Esophagus squamous epithelium (tissue), 5 donors: ENCODE measurements at regions not wholly inside any gene's neighbourhood (a gene's known extent, or its start where the extent isn't known, plus 50 kb on each side); places are given as distances from the start of the nearest gene placed in this dataset.
"Not testable (repeated sequence)": the region's sequence is repeated elsewhere in the genome, so short reads cannot be mapped to it uniquely, and the experiment has no call there.

Experiments used
- DNase-seq: peaks from one replicate; lab custom pipeline; 2025; lab: John Stamatoyannopoulos, UW
- H3K27ac ChIP-seq, 4 donors: fragments of 200-600 bp; sonication (generic); one replicate each; pipeline ENCODE4 v1.5.1; 2016 to 2019; ENCODE audit warnings: mild to moderate bottlenecking in 1 of 4
- H3K27me3 ChIP-seq, 4 donors: fragments of 200-600 bp; sonication (generic); 1 replicate in 3 of 4; 2 replicates in 1 of 4; pipeline versions ENCODE4 v1.5.1 to v1.6.0; 2017 to 2021; ENCODE audit warnings: antibody characterized with exemption in 1 of 4
- H3K36me3 ChIP-seq, 3 donors: fragments of 200-600 bp; sonication (generic); one replicate each; pipeline ENCODE4 v1.5.1; 2016 to 2019
- H3K4me1 ChIP-seq, 3 donors: fragments of 200-600 bp; sonication (generic); one replicate each; pipeline ENCODE4 v1.5.1; 2017 to 2019
- H3K4me3 ChIP-seq, 4 donors: fragments of 200-600 bp; sonication (generic); 1 replicate in 3 of 4; 2 replicates in 1 of 4; pipeline ENCODE4 v1.5.1; 2016 to 2019; ENCODE audit warnings: mild to moderate bottlenecking in 2 of 4, moderate library complexity in 1 of 4
- H3K9me3 ChIP-seq, 3 donors: fragments of 200-600 bp; sonication (generic); one replicate each; pipeline ENCODE4 v1.5.1; 2016 to 2019
- CTCF ChIP-seq, 6 experiments: fragments of 450-650 bp in 4 of 6; fragments of 200-600 bp in 2 of 6; sonication (generic) in 2 of 6; IDR thresholded peaks; one replicate each; pipeline ENCODE4 v1.5.1; 2016 to 2019; ENCODE audit warnings: antibody characterized with exemption in 6 of 6, mild to moderate bottlenecking in 4 of 6, moderate library complexity in 4 of 6
- POLR2A ChIP-seq, 4 donors: fragments of 450-650 bp; IDR thresholded peaks; one replicate each; pipeline ENCODE4 v1.6.1; 2017; ENCODE audit warnings: antibody characterized with exemption in 4 of 4, mild to moderate bottlenecking in 4 of 4, moderate library complexity in 3 of 4
- WGBS, 2 donors: methylation state at CpG; one replicate each; pipeline ENCODE4 v1.1.5; 2018; 5-methylcytosine and 5-hydroxymethylcytosine counted together
- intact Hi-C: fragments of 100-400 bp; cut with DNase I; formaldehyde crosslinking; loops from one replicate; pipeline ENCODE4 v1.15.0; 2022
- donor health status: DM: yes; HTN: yes; CAD: no.

- no peak for DNase-seq
- TF ChIP-seq CTCF (IDR thresholded peaks at IDR 0.05) (no peak), POLR2A (IDR thresholded peaks at IDR 0.05) (no peak)
- H3K9me3 ChIP-seq: no peaks in the 10 kb centered on the region
- no peak overlapping the region for H3K4me3 ChIP-seq
- H3K27ac ChIP-seq: peak overlapping the region in 2 of 4 donors; percentile 56 to 68
- intact Hi-C loops: no loop called here
- peaks cover 0 to 22% (median 0%) of the 10 kb centered on the region in 3 donors for H3K4me1 ChIP-seq
- no peaks in the 10 kb centered on the region for H3K36me3 ChIP-seq
- 85 to 93% methylated on average over 4 of the region's 4 CpGs for WGBS, 2 donors
- no peaks in the 10 kb centered on the region for H3K27me3 ChIP-seq
Observed at GRCh38 chr5:91302305-91302704, 80.8 kb downstream of the ARRDC3 start.

DNA sequence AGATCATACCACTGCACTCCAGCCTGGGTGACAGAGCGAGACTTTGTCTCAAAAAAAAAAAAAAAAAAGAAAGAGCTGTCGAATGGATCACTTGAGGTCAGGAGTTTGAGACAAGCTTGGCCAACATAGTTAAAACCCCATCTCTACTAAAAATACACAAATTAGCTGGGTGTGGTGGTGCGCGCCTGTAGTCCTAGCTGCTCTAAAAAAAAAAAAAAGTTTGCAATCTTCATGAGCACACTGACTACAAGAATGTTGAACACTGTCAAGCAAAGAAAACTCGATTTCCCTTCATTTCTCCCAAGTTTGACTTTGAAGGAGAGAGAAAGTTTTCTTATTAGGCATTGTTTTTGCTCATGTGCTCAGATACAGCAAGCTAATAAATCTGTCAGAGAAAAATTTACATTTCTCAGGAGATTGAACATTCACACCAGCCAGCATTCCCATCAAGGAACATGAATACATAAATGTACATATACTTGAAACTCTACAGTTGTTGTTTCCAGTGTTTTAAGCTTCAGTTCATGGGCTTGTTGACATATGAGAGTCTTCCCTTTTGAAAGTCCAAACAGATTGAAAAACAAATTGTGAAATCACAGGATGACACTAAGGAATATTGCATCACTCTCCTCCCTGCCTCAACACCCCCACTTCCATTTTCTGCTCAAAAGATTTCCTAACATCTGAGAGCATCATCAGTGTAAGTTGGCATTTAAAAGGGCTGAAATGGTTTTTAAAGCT is 81.8 kb downstream of the ARRDC3 start:
- Histone ChIP-seq H3K27ac (peak overlapping the region in 3 of 4 donors; percentile 24 to 68 (median 56)), H3K36me3 (no peaks in the 10 kb centered on the region), H3K4me1 (peaks cover 5 to 25% (median 6%) of the 10 kb centered on the region in 3 donors), H3K27me3 (no peaks in the 10 kb centered on the region), H3K4me3 (no peak overlapping the region), H3K9me3 (no peaks in the 10 kb centered on the region)
- no peak for TF ChIP-seq POLR2A (IDR thresholded peaks at IDR 0.05)
- TF ChIP-seq CTCF (IDR thresholded peaks at IDR 0.05): no peak
- DNase-seq: no peak
- intact Hi-C loops: no loop called here
- 90% methylated on average over 5 of the region's 5 CpGs for WGBS, 2 donors

DNA sequence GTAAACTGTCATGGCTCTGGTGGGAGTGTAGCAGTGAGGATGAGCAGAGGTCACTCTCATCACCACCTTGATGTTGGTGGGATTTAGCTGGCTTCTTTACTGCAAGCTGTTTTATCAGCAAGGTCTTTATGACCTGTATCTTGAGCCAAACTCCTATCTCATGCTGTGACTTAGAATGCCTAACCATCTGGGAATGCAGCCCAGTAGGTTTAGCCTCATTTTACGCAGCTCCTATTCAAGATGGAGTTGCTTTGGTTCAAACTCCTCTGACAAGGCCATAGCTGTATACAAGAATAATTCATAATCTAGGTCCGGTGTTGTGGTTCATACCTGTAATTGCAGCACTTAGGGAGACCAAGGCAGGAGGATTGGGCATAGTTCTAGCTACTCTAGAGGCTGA is 85.1 kb downstream of the ARRDC3 start:
- DNase-seq: no peak
- WGBS, 2 donors: 79 to 94% methylated on average over 2 of the region's 2 CpGs
- intact Hi-C loops: no loop called here
- no peak for TF ChIP-seq CTCF (IDR thresholded peaks at IDR 0.05)
- TF ChIP-seq POLR2A (IDR thresholded peaks at IDR 0.05): no peak
- Histone ChIP-seq H3K36me3 (no peaks in the 10 kb centered on the region), H3K4me3 (no peak overlapping the region), H3K27me3 (no peaks in the 10 kb centered on the region), H3K9me3 (no peaks in the 10 kb centered on the region), H3K27ac (no peak overlapping the region), H3K4me1 (peaks cover 5 to 22% (median 6%) of the 10 kb centered on the region in 3 donors)

DNA sequence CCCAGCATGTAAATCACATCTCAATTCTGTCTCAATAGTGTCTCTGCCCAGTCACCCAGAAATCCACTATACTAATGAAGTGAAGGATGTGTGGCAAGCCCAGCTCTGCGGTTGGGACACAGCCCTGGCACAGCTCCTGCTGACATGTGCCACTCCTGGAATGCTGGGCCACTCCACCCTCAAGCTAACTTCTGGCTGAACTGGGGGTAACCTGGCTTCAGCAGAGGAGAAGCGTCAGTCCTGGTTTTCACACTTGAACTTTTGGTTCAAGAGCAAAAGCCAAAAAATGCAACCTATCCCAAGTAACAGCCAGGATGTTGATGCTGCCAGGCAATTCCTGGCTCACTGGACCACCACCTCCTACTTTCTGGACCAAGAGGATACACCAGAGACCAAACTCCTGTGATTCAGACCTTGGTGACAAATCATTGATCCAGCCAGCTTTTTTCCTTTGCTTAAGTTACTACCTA is 86.4 kb downstream of the ARRDC3 start:
- WGBS, 2 donors: 42% methylated on average over 2 of the region's 2 CpGs; no CpG with 5 or more reads in 1 of the 2 donors
- Histone ChIP-seq H3K27ac (peak overlapping the region; percentile 3 to 56 (median 50)), H3K4me3 (no peak overlapping the region), H3K27me3 (no peaks in the 10 kb centered on the region), H3K36me3 (no peaks in the 10 kb centered on the region), H3K4me1 (peaks cover 5 to 18% (median 6%) of the 10 kb centered on the region in 3 donors), H3K9me3 (no peaks in the 10 kb centered on the region)
- intact Hi-C loops: no loop called here
- no peak for DNase-seq
- TF ChIP-seq CTCF (IDR thresholded peaks at IDR 0.05) (no peak), POLR2A (IDR thresholded peaks at IDR 0.05) (no peak)

GRCh38 chr5:91296102-91296501 is 87.0 kb downstream of the ARRDC3 start:
- intact Hi-C loops, H3K27me3 ChIP-seq, DNase-seq, H3K4me3 ChIP-seq, H3K9me3 ChIP-seq, H3K36me3 ChIP-seq: not testable (repeated sequence)
- H3K4me1 ChIP-seq: peaks cover 5 to 18% (median 6%) of the 10 kb centered on the region in 3 donors
- WGBS, 2 donors: 72 to 86% methylated on average over 9 of the region's 9 CpGs
- H3K27ac ChIP-seq: peak overlapping the region in 3 of 4 donors; percentile 3 to 56 (median 14)
